NCI-H187 treated with DMSO at 0.1 percent for 48 hours (cell line): ENCODE measurements at regions not wholly inside any gene's neighbourhood (a gene's known extent, or its start where the extent isn't known, plus 50 kb on each side); places are given as distances from the start of the nearest gene placed in this dataset.
"Not testable (repeated sequence)": the region's sequence is repeated elsewhere in the genome, so short reads cannot be mapped to it uniquely, and the experiment has no call there.

Source experiments
- DNase-seq: peaks from one replicate; lab custom pipeline; 2025; lab: John Stamatoyannopoulos, UW

DNA sequence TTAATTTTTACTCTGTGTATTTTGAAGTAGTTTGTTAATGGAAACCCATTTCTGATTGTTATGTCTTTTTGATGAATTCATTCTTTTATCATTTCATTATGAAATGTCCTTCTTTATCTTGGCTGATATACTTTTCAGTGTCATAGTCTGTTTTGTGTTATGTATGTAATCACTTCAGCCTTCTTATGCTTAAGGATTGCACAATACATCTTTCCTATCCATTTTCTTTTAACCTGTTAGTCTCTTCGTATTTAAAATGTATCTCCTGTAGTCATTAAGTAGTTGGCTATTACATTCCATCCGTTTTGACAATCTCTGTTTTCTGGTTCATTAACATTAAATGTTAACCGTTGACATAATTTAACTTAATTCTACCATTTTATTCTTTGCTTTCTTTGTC is 344.6 kb upstream of the CTNND2 start:
- DNase-seq, result no peak

DNA sequence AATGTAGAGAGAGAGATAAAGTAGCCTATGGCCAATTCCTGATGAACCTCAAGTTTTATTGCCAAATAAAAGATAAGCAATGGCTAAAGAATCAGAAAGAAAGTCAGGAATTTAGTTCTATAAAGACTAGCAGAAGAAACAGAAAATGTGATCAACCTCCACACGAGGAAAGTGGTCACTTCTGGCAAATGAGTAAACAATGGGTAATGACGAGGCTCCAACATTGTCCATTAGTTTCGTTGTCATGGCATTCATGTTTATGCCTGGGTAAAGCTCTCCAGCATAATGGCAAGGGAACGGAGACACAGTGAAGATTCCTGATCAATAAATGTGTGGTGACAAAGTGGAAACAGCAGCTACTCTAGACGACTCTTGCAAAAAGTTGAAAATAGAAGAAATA is 341.8 kb upstream of the CTNND2 start:
- DNase-seq, result no peak

DNA sequence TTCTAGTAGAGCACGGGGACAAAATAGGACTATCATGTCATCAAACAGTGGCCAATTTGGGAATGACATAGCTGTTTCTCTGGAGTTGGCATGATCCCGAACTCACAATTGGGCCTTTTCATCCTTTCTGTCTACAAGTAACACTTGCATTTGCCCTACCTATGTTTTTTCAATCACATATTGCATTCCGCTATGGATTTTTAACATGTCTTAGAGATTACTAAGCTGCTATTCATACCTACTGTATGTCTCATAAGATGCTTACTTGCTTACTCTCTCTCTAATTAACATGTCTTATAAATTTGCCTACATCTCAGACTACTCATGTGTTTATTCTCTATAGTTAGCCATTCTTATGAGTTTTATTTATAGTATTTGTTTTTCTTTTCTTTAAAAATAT is 341.2 kb upstream of the CTNND2 start:
- no peak for DNase-seq

DNA sequence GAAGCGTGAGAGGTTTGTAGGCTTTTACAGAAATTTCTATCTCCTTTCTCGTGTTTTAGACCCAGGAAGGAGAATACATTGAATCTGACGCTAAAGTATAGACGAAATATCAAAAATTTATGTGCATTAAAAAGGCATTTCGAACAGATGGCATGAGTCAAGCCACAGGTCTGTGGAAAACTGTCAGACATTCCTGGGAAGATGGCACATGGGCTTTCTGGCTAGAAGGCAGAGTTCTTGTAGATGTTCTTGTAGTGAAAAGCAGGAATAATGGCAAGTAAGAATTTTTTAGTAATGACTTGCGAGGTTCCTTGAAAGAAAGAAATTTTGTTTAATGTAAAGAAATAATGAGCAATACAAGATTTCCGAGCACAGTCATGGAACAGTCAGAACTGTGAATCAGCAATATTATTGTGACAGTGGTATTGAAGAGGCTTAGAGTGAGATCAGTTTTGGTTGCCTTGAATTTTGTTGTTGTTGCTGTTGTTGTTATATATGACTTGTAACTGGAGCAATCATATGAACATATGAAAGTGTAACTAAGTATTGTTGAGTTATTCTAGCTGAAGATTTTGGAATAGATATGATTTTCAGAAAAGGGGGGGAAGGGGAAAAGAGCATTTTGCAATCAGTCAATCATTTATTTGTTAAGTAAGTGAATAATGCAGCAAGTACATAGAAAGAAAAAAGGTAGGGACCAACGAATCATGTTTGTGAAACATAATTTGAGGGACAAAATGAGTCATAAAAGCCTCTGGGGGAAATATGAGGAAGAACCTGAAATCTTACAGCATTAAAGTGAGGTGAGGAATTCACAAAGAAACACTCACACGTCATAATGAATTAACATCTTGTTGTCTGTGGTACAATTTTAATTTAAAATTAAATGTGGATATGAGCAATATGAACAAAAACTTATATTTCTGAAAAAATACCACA is 339.0 kb upstream of the CTNND2 start:
- no peak for DNase-seq

DNA sequence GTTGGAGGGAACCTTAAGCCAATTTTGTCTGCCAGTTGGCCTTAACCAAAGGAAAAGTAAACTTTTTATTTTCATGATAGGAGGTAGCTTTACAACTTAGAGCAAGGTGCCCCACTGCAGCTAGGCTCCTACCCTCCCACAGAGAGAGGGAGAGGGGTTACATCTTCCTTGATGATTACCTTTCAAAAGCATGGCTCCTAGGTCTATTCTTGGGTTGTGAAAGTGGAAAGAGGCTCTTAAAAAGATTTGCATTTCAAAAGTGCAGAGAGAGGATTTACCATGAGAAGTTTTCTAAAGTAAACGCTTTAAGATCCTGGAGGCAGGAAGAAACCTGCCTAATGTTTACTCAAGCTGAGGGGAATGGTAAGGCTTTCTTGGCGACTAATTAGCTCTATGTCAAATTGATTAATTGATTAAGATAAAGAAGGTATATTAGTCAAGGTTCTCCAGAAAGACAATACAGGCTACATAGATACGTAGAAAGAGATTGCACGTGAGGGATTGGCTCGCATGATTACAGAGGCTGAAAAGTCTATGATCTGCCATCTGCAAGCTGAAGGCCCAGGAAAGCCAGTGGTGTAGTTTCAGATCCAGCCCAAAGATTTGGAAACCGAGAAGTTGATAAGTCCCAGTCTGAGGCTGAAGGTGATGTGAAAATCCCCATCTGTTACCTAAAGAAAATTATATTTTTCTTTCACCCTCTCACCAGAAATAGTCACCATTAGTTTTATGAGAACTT is 333.8 kb upstream of the CTNND2 start:
- no peak for DNase-seq

DNA sequence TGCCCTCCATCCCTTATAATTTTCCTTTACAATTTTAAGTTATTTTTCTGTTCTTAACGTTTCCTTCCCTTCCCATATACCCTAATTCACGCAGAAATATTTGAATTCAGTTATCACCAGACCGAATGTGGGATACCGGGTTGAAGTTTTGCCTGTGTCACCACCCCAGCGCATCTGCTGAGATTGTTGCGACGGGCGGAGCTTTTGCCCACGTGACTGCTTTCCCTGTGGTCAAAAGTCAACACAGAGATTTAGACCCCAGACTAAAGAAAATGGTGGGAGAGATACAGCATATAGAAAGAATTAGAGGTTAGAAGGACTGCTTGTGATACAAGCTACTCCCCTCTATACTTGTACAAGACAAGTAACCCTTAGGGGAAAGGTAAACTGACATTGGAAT is 326.4 kb upstream of the CTNND2 start:
- DNase-seq, result no peak

DNA sequence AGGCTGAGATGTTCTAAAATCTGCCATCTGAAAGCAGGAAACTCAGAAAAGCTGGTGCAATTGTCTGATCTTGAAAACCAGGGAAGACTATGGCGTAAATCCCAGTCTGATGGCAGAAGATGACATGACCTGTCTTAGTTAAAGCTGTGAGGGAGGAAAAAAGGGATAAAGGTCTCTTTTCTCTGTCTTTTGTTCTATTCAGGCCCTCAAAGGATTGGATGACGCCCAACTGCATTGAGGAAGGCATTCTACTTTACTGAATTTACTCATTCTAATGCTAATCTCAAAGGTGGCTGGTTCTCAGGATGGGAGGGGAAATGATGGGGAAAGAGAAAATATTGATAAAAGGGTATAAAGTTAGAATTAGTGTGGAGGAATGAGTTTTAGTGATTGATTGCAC is 312.8 kb upstream of the CTNND2 start:
- no peak for DNase-seq

DNA sequence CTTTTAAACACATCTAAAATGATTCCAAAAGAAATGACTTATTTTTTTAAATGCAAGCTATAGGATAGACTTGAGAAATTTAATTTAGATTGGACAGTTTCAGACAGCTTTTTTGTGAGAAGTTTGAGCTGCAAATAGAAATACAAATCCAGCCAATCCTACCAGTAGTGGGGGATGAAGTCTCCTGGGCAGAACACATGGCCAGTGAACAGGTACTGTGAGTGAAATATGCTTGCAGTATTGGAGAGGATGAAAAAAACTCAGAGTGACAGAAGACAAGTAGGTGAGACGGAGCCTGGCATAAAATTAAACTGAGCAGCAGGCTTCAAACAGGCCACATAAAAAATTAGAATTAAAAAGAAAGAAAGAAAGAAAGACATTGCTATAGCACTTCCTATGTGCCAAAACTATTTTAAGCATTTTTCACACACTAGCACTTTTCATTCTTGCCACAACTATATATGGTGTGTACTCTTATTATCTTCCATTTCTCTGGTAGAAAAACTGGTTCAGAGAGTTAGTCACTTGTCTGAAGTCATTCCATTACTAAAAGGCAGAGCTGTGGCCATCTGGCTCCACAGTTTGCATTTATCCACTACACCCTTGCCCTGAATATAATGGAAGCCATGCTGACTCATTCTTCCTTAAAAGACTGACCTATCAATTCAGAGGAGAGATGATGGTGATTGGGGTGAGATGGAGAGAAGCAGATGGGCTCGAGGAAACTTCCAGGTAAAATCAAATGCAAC is 310.2 kb upstream of the CTNND2 start:
- no peak for DNase-seq

DNA sequence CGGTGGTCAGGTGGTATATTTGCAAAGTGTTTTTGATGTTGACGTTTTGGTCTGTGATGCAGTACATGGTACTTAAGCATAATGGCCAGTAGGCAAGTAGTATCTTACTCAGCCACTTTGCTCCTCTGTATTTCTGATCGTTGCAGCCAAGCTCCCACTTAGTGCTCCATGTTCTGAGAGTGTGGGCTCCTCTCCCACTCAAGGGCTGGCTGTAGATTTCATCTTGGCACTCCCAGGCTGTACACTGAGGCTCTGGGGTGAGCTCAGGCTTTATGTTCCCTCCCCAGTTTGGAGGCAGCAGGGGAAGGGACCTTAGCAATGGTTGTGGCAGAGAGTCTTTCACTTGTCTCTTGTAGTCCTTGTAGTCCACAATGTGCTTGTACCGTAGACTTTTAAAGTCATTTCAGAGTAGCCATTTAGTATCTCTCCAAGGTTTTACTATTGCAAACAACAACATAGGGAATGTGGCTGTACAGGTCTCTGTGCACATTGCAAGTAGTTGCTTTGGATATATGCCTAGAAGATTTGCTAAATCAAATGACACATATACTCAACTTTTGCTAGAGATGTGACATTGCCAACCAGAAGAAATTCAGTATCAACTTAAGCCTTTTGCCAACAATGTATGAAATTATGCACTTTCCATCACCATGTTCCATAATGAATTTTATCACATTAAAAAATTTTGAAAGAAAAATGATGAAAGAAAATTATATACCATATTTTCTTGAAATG is 304.3 kb upstream of the CTNND2 start:
- DNase-seq, result no peak

DNA sequence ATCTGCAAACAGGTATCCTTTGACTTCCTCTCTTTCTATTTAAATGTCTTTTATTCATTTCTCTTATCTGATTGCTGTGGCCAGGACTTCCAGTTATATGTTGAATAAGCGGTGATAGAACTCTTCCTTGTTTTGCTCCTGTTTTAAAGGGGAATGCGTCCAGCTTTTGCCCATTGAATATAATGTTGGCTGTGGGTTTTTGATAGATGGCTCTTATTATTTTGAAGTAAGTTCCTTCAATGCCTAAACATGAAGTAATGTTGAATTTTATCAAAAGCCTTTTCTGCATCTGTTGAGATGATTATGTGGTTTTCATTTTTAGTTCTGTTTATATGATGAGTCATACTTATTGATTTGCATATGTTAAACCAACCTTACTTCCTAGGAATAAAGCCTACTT is 300.5 kb upstream of the CTNND2 start:
- DNase-seq, result no peak

DNA sequence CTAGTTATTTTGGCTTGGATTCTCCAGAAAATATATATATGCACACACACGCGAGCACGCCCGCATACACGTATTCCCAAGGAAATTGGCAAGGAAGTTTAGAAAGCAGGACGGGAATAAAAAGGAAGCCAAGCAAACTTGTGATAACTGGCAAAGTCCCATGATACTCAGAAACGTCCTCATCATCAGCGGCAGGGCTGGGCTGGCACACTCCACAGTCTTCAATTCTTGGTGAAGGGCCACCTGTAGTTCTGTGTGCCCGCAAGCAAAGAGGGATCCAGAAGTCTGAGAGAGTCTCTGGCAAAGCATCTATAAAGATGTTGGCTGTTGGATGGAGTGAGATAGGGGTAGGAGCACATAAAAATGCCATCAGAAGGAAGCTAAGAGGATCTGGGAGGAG is 289.3 kb upstream of the CTNND2 start:
- DNase-seq, result no peak

DNA sequence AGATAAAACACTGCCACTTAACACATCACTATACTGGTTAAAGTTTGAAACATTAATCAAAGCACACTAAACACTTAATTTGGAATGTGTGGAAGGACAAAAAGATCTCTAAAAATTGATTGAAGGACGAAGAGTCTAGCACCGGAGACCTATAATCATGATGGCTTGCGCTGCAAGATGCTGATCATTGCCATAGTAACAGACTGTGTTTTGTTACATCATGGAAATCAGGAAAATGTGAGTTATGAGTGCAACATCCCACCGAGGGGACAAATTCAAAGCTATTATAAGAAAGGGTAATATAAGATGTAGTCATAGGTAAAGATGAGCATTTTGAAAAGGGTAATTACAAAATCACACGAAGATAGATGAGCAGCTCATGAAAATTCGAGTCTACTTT is 278.8 kb upstream of the CTNND2 start:
- no peak for DNase-seq

DNA sequence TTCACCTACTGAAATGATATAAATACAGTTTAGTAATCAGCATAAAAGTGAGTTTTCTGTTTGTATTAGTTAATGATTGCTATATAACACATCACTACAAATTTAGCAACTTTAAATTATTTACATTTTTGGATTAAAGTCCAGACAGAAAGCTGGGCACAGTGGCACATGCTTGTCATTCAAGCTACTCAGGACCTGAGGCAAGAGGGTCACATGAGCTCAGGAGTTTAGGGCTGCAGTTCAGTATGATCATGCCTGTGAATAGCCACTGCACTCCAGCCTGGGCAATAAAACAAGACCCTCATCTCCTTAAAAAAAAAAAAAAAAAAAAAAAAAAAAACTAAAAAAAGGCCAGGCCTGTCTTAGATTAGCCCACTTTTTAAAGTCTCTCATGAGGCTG is 273.6 kb upstream of the CTNND2 start:
- no peak for DNase-seq

DNA sequence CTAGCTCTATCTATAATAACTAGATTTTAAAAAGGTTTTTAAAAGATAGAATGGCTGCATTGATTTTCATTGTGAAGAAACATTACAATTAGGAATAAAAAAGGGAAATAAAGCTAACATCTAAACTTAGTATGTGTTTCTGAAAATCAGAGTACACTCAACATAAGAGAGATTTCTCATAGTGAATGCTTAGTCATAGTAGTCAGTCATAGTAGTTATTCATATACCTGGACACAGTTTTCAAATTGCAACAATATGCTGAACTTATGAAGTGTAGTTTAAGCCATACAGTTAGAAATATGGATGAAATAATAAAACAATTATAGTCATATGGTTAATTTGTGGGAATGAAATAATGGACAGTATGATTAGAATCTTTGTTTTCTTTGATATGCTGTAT is 273.0 kb upstream of the CTNND2 start:
- no peak for DNase-seq

DNA sequence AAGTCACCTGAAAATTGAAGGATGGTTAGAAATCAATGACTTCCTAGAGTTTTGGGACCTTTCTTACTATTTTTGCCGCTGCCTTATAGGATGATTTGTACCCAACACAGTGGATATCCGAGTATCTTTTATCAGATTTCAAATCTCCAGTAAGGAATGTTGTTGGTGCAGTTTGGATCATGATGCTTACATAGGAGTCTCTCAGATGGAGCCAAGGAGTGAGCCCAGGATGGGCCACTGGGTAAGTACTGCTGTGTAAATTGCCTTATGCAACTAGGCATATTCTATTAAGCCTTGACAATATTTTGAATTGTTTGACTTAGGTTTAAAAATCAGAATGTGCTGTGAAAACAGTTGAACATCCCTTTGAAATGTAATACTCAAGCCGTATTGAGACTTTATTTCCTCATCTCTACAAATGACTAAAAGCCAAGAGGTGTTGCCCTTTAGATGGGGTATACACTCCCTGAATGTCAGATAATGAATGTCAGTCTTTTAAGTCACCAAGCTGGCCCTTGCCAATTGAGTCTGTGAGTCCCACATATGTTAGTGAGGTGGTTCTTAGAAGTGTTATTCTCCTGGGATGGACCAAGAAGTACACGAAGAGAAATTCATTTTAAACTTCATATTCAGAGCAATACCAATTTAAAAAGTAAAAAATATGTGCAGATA is 271.8 kb upstream of the CTNND2 start:
- no peak for DNase-seq

DNA sequence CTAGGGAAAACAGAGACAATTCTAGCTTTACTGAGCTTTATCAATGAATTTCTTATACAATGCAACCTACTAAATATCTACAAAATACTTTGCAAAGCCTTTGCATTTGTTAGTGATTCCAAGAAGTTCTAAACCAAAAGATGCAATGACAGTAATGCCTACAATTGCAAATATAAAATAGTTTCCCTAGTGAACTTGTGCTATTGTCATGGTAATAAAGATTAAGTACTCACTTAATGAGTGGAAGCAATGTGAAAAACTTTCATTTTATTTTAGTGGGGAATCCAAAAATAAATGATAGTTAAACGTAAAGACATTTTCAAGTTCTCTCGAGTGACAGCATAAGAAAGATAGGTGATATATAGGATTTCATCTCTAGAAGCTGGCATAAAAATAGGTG is 270.5 kb upstream of the CTNND2 start:
- no peak for DNase-seq

DNA sequence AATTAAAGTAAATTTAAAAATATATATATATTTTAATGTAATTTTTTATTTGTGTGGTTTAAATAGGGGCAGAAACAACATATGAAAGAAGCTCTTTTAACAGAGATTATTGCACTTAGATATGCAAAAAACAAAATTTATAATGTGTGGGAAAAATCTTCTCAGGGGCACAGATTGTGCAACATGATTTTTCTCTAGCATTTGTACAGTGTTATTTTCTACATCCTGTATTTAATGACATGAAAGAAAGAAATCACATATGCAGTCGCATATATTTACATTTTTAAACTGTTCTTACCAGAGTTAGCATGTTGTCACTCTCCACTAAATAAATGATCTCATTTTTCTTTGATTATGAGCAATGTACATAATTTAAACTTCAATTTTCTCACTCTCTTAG is 265.3 kb upstream of the CTNND2 start:
- DNase-seq, result no peak

DNA sequence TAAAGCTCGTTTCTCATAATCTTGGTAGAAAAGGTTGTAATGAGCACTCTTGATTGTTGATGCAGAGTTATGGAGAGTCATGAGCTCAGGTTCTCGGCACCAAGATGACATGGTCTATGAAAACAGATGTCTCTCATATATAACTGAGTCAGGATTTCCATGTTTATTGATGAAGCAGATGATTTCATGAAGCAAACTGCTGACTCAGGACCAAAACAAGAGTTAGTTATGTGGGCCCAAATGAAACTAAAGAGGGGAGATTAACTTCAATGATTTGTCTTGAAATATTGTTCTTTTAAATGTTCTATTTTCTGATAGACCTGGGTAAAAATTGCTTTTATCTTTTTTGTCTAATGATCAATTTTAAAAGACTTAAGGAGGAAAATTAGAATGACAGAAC is 258.6 kb upstream of the CTNND2 start:
- DNase-seq, result no peak

DNA sequence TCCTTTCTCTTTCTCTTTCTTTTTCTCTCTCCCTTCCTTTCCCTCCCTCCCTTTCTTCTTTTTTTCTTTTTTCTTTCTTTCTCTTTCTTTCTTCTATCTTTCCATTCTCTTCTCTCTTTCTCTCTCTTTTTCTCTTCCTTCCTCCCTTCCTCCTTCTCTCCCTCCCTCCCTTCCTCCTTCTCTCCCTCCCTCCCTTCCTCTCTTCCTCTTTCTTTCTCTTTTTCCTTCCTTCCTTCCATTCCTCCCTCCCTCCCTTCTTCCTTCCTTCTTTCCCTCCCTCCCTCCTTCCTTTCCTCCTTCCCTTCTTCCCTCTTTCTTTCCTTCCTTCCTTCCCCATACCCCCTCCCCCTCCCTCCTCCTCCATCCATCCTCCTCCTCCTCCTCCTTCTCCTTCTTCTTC is 243.3 kb upstream of the CTNND2 start:
- no peak for DNase-seq

DNA sequence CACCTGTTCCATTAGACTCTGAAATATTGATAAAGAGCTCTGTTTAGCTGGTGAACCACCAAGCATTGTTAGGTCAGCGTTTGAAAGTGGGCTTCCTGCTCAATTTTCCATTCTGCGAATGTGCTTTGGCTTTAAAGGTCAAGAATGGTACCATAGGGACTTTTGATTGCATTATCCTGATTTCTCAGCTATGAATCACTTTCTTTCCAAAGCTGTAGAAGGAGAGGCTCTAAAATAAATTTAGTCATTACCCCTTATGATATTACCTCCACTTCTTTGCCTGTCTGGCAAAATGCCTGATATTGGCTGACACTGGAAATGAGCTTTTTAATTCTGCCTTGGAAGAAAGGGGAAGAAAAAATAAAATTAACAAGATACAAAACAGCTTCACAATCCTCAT is 237.2 kb upstream of the CTNND2 start:
- no peak for DNase-seq

DNA sequence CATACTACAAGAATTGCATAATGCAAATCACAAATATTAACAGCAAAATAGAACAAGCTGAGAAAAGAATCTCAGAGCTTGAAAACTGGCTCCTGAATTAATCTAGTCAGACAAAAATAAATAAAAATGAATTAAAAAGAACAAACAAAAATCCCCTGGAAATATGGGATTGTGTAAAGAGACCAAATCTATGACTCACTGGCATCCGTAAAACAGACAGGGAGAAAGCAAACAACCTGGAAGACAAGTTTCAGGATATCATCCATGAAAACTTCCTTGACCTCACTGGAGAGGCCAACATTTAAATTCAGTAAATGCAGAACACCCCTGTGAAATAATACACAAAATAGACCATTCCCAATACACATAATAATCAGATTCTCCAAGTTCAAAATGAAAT is 229.3 kb upstream of the CTNND2 start:
- no peak for DNase-seq

DNA sequence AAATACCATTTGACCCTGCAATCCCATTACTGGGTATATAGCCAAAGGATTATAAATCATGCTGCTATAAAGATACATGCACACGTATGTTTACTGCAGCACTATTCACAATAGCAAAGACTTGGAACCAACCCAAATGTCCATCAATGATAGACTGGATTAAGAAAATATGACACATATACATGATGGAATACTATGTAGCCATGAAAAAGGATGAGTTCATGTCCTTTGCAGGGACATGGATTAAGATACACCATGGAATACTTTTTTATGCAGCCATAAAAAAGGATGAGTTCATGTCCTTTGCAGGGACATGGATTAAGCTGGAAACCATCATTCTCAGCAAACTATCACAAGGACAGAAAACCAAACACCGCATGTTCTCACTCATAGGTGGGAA is 226.8 kb upstream of the CTNND2 start:
- not testable (repeated sequence) for DNase-seq
